Cardiac fibroblast (primary cell): ENCODE measurements at regions not wholly inside any gene's neighbourhood (a gene's known extent, or its start where the extent isn't known, plus 50 kb on each side); places are given as distances from the start of the nearest gene placed in this dataset.
A peak's percentile ranks its signal among the peaks of the same experiment; 100 is the strongest.

Source experiments
- DNase-seq, 2 donors: peaks; one replicate each; pipeline versions ENCODE4 v3.0.0 to v3.0.0-alpha.2; 2010; ENCODE audit warnings: low read depth in 2 of 2
- H3K4me3 ChIP-seq, 2 donors: replicated peaks in 1 of 2; 1 replicate in 1 of 2; 2 replicates in 1 of 2; pipeline ENCODE4 v1.5.1; 2011; ENCODE audit warnings: low read depth in 2 of 2, low read length in 2 of 2, mild to moderate bottlenecking in 2 of 2, moderate library complexity in 1 of 2
- CTCF ChIP-seq: IDR thresholded peaks from one replicate; pipeline ENCODE4 v1.5.1; 2011; ENCODE audit warnings: low read depth, mild to moderate bottlenecking, low read length, inconsistent platforms

GRCh38 chr3:54045061-54045815, 77.1 kb upstream of the CACNA2D3 start:
- DNase-seq: peak in 1 of 2 donors; percentile 56
- TF ChIP-seq CTCF: no peak

GRCh38 chr3:54042259-54042823, 80.0 kb upstream of the CACNA2D3 start:
- no peak overlapping the region for H3K4me3 ChIP-seq
- no peak for DNase-seq
- no peak for TF ChIP-seq CTCF

More at GRCh38 chr3:54045061-54045815, 77.1 kb upstream of the CACNA2D3 start:
- no peak overlapping the region for H3K4me3 ChIP-seq

GRCh38 chr3:54040476-54040875, 81.9 kb upstream of the CACNA2D3 start:
- H3K4me3 ChIP-seq: no peak overlapping the region

GRCh38 chr3:54038391-54038790, 84.0 kb upstream of the CACNA2D3 start:
- H3K4me3 ChIP-seq: no peak overlapping the region
- TF ChIP-seq CTCF: no peak
- DNase-seq: no peak

More at GRCh38 chr3:54040476-54040875, 81.9 kb upstream of the CACNA2D3 start:
- no peak for TF ChIP-seq CTCF
- no peak for DNase-seq

GRCh38 chr3:54036543-54036942, 85.8 kb upstream of the CACNA2D3 start:
- TF ChIP-seq CTCF: no peak
- H3K4me3 ChIP-seq: no peak overlapping the region
- DNase-seq: no peak

GRCh38 chr3:54034971-54035370, 87.4 kb upstream of the CACNA2D3 start:
- TF ChIP-seq CTCF: no peak
- H3K4me3 ChIP-seq: no peak overlapping the region
- DNase-seq: no peak
